Left renal pelvis (tissue), 4 donors: ENCODE measurements at regions not wholly inside any gene's neighbourhood (a gene's known extent, or its start where the extent isn't known, plus 50 kb on each side); places are given as distances from the start of the nearest gene placed in this dataset.

Experiments
- DNase-seq, 4 donors: peaks; one replicate each; pipeline ENCODE4 v3.0.0-alpha.2; 2013; ENCODE audit warnings: low read depth in 4 of 4, low spot score in 3 of 4

DNA sequence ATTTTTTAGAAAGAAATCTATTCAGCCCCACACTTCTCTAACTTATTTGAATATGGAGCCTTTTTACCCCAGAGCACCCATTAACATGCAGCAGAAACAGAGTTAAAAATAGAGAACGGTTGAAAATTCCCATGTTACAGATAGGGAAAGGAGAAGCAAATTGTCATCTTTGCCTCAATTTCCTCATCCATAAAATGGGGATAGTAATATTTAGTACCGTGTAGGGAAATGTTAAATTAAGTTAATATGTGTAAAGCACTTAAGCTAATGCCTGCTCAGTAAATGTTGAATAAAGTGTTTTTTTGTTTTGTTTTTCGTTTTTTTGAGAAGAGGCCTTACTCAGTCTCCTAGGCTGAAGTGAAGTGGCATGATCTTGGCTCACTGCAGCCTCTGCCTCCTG is 50.3 kb downstream of the NAV1 start:
- DNase-seq: no peak

DNA sequence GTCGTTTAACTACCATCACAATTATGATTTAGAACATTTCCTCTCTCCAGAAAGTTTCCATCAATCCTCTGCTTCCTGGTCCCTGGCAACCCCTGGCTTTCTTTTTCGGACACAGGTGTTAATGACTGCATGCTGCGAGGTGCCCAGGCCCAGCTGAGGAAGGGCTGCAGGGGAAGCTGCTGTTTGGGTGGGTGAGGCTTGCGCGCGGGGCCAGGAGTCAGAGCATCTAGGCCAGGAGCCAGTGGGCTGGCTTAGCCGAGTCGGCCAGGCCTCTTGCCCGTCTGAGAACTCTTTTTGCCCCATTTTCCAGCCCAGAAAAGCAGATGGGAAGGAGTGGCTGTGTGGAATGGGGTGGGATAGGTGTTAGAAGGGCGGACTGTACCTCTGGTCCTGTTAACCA is 51.5 kb downstream of the NAV1 start:
- no peak for DNase-seq

DNA sequence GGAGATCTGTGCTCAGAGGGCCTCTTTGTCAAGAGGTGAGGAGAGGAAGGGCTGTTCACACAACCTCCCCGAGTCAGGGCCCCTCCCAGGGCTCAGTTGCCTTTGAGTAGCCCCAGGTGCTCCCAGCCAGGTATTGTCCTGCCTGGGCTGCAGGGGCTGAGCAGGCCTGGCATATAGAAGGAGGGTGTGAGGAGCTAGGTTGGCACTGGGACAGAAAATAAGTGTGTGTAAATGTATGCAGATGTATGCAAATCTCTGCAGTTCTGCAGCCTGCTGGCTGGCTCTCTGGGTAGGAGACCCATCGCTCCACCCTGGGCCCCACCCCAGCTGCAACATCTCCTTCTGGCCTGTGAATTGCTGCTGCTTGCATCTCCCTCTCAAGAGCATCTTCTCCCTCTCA is 52.4 kb downstream of the NAV1 start:
- no peak for DNase-seq

DNA sequence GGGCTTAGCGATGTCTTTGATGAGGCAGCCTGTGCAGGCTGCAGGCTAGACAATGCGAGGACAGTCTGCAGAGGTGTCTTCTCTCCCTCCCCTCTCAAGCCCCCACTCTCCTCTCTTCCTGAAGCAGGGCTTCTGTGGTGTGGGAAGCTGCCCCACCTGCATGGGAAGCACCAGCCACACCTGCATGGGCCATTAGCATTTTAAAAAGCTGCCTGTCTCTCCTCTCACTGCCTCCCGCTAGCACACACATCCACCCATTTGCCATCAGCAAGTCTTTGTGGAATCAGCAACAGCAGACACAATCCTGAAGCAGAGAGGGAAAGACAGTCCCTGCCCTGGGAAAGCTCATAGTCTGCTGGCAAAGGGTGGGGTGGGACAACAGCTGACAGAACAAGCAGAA is 53.1 kb downstream of the NAV1 start:
- no peak for DNase-seq

DNA sequence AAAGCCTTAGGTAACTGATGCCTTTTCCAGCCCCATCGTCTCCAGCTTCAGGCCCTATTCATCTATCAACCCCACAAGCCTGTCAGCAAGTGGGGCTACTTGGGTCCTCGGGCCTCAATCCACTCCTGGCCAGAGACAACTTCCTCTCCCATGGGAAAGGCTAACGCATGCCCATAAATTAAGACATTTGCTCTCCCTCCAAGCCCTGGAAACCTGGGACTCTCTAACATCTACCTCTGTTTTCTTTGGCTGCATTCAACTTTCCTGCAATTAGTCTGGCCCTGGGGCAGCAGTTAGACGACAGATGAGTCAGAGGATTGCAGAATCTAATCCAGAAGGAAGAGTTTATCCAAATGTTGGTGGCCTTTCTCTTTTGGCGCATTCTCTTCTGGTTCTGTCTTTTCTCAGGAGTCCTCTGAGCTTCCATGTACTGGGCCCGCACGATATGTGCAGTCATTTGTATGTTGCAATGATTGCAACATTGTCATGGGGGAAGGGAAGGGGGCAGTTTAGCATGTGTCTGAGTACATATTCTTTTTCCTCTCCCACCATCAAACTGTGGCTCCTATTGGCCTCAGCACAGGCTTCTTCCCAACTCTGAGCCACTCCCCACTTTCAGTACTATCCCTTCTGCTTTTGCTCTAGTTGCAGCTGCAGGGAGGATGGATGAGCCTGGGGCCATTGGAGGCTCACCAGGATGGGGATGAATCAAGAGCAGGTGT is 54.4 kb downstream of the NAV1 start:
- no peak for DNase-seq

DNA sequence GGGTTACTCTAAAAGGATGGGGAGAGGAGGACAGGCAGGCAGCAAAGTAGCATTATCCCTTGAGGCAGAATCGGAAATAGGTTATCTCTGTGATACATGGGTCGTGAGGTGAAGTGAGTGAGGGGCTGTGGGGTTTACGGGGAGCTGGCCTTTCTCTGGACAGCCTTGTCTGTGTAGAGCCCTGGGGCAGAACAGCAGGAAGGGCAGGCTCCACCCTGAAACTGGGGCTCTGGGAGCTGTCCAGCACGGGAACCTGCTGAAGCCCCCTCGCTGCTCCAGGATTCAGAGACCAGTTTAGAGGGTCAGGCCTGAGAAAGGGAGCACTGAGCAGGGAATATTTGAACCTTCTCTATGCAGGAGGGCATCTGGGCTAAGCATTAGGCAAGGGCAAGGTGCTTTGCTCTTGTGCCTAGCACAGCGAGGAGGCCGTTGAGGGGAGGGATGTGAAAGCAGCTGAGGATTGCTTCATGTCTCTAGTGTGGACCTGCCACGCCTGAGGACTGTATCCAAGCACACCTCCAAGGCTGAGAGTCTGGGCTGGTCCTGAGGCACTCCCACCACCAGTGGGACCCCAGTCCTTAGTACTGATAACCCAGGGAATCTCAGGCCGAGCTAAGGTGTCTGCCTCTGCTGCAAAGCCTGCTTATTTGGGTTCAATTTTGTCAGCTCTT is 55.8 kb downstream of the NAV1 start:
- DNase-seq: peak in 2 of 4 donors; percentile 33 to 37

DNA sequence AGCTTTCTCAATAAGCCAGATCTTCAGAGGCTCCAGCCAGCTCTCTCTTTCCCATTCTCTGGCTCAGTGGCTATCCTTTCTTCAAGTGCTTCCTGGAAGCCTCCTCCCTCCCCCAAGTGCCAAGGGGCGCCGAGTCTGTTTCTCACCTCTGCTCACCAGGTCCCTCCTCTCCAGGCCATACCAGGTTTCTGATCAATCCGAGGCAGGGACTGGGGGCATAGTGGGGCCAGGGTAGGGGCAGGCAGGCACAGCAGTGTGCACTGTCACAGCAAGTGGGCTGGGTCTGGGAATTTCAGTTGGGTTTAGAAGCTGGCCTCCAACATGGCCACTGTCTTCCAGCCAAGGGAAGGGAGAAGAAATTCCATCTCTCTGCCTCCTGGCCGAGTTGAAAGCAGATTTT is 56.5 kb downstream of the NAV1 start:
- DNase-seq: no peak

DNA sequence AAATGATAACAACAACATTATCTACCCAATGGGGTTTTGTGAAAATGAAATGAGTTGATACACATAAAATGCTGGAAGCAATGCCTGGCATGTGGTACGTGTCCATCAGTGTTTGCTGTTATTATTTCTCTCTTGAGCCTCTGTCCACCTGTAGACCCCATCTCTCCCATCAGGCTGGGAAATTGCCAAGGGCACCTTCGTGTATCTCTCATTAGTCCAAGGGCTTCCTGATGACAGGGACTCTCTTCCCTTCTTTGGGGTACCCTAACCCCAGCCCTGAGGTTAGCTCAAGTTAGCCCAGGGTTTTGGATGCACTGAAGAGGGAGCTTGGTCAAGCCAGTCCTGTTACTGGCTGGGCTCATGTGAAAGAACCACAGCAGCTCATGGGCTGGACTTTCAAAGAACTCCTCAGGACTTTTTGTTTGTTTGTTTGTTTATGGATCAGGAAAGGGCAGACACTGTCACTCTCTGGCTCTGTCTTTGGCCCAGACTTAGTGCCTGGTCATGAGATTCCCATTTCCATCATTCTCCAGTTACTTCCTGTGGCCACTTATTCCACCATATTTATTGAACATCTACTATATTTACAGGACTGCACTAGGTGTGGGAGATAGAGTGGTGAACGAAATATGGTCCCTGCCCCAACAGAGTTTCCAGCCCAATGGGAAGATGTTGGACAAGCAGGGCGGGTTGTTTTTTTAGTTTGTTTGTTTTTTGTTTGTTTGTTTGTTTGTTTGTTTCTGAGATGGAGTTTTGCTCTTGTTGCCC is 57.4 kb downstream of the NAV1 start:
- DNase-seq: no peak

DNA sequence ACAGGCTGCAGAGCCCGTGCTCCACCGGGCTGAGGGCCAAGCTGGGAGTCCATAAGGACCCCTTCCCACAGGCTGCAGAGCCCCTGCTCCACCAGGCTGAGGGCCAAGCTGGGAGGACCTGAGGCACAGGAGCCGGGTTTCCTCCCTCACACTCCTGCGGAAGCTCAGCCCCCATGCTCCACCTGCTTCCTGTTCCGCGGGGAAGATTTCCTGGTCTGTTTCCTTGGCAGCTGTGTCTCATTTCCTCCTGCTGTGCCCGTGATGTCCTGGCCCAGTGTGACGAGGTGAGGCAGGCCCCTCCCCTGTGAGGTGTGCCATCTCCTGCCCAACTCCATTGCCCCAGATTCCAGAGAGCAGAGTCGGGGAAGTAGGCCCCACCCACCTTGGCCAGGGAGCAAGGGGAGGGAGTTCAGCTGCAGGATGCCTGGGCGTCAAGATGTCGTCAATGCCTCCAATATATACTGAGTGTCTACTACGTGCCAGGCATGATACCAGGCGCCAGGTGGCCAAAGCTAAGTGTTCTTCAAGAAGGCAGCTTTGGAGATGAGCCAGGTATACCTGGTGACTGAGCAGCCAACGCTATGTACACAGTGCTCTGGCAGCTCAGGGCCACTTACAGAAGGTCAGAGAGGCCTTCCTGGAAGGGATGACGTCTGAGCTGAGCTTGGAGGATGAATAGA is 58.8 kb downstream of the NAV1 start:
- no peak for DNase-seq

DNA sequence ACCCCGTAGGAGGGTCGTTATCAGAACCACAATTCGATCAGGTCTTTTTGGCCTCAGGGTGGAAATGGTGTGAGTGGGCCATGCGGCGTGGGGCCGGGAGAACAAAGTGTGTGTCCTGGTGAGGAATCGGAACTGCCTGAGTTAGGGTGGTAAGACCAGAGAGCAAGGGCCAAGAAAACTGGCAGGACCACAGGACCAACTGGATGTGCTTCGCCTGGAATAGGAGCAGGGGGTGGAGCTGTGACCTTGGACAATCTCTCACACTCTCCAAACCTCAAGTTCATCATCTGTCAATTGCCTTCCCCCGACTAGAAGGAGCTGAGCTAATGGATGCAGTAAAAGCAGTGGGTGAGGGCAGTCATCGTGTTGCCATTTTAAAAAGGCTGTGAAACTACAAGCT is 59.5 kb downstream of the NAV1 start:
- DNase-seq: no peak

DNA sequence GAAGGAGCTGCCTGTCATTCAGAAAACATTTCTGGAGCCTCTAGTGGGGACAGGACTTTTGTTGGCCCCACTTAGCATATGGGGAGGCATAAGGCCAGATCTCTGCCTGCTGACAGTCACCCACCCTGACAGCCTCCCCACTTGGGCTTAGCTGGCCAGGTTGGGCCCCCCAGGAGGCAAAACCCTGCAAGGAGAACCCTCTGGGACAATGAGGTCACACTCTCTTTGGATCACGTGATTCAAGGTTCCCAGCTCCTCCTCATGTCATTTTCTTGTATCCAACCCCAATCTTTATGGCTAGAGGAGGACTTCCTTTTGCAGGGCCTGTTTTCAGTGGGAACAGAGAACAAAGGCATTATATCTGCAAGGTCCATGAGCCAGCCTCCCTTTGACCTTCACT is 60.0 kb downstream of the NAV1 start:
- no peak for DNase-seq

DNA sequence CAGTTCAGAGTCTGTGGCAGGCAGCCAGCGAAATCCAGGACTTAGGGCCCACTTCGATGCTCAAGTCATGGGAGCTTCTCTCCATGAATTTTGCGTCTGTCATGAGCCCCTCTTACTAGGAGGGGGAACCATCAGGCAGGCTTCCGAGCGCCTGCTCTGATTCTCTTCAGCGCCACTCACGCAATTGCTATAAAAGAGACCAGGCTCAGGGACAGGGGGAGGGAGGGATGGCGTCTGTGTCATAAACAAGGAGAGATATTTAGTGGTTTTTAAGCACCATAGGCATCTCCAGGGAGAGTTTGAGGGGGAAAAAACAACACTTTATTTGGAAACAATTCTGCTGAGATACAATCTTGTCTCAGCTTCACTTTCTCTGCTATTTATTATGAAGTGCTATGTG is 60.6 kb downstream of the NAV1 start:
- DNase-seq: no peak

DNA sequence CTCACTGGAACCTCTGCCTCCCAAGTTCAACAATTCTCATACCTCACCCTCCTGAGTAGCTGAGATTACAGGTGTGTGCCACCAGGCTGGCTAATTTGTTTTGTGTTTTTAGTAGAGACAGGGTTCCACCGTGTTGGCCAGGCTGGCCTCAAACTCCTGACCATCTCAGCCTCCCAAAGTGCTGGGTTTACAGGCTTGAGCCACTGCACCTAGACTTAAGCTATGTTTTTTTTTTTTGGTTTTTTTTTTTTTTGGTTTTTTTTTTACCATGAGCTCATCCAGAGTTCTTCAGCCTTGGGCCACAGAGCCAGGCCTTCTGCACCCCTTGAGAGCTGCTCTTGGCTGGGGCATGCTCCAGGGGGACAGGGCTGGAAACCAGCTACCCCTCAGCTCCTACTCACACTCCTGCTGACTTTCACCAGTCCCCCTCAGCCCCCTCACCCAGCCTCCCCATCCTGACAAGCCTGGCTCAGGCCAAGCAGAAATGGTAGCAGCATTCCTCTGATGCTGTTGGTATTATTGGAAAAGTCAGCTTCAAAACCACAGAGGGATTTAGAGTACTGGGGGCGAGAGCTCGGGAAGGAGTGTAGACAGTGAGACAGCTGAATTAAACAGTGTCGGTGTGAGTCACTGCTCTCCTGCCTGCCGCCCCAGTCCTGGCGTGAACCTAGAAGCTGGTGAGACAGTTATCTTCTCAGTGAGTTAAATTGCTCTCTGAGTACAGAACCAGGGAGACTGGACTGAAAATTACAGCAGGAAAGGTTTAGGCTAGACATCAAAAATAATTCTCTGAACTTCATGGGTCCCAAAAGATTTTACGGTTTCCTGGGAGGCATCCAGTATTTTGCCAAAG is 63.7 kb downstream of the NAV1 start:
- no peak for DNase-seq

DNA sequence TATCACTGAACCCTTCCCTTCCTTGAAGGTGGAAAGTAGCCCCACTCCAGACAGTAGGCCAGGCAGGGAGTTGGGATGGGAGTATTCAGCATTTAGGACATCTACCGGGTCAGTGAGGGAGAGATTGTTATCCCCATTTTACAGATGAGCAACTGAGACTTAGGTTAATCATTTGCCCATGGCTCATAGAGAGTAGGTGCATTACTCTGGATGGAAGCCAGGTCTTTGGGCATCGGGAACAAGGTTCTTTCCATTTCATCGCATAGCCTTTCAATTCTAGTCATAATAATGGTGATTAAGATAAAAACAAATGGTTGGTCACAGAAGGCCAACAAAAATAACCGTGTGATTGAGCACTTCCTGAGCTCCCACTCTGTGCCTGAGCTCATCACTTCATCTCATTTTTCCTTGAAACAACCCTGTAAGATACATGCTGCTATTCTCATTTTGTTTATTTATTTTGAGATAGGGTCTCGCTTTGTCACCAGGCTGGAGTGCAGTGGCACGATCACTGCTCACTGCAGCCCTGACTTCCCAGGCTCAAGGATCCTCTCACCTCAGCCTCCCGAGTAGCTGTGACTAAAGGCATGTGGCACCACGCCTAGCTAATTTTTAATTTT is 64.8 kb downstream of the NAV1 start:
- DNase-seq: no peak

DNA sequence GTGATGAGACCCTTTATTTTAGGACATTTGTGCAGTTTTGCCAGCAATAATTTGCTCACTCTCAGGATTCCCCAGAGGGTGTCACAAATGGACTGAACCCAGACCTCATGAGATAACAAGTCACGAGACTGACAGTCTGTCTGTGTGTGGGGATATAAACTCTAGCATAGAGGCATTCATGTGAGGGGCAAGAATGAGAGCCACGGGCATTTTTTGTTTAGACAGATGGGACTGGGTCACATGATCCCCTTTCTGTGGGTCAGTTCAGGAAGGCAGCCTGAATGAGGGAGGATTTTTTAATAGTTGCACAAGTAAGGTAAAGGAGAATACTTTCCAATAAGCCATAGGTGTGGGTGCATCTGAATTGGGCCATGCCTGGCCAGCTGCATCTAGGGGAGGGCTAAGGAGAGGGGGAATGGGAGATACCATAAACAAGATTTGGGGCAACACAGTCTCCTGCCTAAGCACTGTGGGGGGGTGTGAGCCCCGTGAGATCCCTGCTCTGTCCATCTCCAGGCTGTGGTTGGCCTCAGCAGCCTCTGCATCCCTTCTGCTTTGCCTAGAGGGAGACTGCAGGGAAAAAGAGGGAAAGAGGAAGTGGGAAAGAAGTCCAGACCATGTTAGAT is 66.6 kb downstream of the NAV1 start:
- DNase-seq: no peak

DNA sequence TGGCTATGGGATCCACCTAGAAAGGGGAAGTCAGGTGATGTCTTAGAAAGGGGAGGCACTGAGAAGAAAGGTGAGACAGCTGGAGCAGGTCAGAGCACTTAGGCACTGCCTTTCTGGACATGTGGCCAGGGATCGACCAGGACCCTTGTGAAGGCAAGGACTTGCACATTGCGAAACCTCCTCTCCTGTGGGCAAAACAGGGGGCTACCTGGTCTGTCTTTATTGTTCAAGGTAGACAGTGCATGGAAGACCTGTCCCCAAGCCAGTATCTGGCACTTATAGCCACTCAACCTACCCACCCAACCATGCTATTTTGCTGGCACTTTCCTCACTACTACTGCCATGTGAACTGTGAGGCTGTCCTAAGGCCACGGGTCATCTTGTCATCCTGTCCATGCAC is 67.2 kb downstream of the NAV1 start:
- no peak for DNase-seq

DNA sequence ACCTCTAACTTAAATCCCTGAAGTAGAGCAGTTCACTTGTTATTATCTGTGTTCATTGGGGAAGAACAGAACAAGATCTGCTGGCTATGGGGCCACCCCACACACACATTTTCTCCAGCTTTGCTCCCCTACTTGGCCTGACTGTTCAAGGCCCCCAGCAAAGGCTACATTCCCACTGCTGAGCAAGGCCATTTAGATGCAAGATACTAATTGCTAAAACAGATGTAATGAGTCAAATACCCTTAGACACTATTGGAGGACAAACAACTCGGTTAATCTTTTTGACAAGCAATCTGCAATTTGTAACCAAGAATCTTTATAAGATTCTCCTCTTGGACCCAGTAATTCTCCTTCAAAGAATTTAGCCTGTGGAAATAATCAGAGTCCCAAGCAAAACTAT is 67.7 kb downstream of the NAV1 start:
- DNase-seq: no peak

DNA sequence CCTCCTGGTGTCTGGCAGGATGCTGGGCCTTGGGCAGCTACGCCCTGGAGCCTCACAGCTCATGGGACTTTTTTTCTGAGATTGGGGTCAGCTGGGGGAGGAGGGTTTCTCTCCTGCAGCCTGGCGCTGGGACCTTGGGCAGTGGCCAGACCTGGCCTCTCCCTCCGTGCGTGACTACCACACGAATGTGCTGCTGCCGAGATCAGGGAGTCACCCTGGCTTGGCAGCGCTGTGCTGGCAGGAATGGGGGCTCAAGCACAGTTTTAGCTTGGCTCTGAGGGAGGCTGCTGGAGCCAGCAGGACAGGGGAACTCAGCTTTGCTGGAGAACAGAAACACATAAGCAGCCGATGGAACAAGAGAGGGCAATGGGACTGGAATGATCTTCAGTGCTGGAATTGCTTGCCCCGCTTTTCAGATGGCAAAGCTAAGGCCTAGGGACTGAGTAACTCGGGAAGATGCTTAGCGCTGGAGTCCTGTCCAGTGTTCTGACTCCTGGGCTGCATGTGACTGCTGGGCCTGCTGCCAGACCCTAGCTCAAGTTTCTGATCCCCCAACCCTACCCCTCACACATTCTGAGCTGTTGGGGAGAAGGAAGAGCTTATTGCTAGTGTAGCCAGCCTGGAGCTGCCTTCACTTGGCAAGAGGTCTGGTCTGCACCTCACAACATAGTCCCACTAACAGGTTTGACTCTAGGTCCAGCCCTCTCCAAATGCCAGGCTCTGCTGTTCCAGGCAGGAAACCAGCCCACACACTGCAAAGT is 69.9 kb downstream of the NAV1 start:
- DNase-seq: no peak
